OCI-LY1 (cell line): ENCODE measurements at regions not wholly inside any gene's neighbourhood (a gene's known extent, or its start where the extent isn't known, plus 50 kb on each side); places are given as distances from the start of the nearest gene placed in this dataset.

Experiments
- H2AFZ ChIP-seq: fragments of 200-600 bp; sonication (generic), shearing (Covaris generic); 2 replicates; pipeline ENCODE4 v1.6.0; 2014; ENCODE audit warnings: antibody characterized with exemption, mild to moderate bottlenecking, low read length
- H3F3A ChIP-seq: fragments of 200-600 bp; sonication (generic), shearing (Covaris generic); 2 replicates; pipeline ENCODE4 v1.6.0; 2014; ENCODE audit warnings: mild to moderate bottlenecking, antibody characterized with exemption, low read length, moderate library complexity; ENCODE audit not compliant: insufficient read depth
- H3K27ac ChIP-seq: fragments of 200-600 bp; sonication (generic); 2 replicates; pipeline ENCODE4 v1.5.1; 2014; ENCODE audit warnings: low read length, mixed run types, mild to moderate bottlenecking, low read depth; ENCODE audit not compliant: poor library complexity, severe bottlenecking
- H3K27me3 ChIP-seq: fragments of 200-600 bp; sonication (generic); 2 replicates; pipeline ENCODE4 v1.6.0; 2014; ENCODE audit warnings: antibody characterized with exemption, mild to moderate bottlenecking, low read length, moderate library complexity; ENCODE audit not compliant: insufficient read depth
- H3K36me3 ChIP-seq: fragments of 200-600 bp; sonication (generic); 2 replicates; pipeline ENCODE4 v1.6.1; 2014; ENCODE audit warnings: mild to moderate bottlenecking, antibody characterized with exemption, low read length, moderate library complexity, mixed read lengths; ENCODE audit not compliant: insufficient read depth
- H3K4me1 ChIP-seq: fragments of 200-600 bp; sonication (generic); 2 replicates; pipeline ENCODE4 v1.5.1; 2014; ENCODE audit warnings: mild to moderate bottlenecking, low read length, moderate library complexity; ENCODE audit not compliant: insufficient read depth, severe bottlenecking
- H3K4me2 ChIP-seq: fragments of 200-600 bp; sonication (generic), shearing (Covaris generic); 2 replicates; pipeline ENCODE4 v1.6.1; 2014; ENCODE audit warnings: low read length
- H3K4me3 ChIP-seq: fragments of 200-600 bp; sonication (generic); 2 replicates; pipeline ENCODE4 v1.5.1; 2014; ENCODE audit warnings: low read length, low read depth, mild to moderate bottlenecking, mixed read lengths; ENCODE audit not compliant: poor library complexity, severe bottlenecking
- H3K79me2 ChIP-seq: fragments of 200-600 bp; shearing (Covaris generic); 2 replicates; pipeline ENCODE4 v1.6.1; 2016; ENCODE audit warnings: mixed run types, low read length, mixed read lengths; ENCODE audit not compliant: insufficient read depth
- H3K9ac ChIP-seq: fragments of 200-600 bp; sonication (generic), shearing (Covaris generic); 2 replicates; pipeline ENCODE4 v1.6.1; 2014; ENCODE audit warnings: mild to moderate bottlenecking, low read length, mixed read lengths
- H3K9me2 ChIP-seq: fragments of 200-600 bp; sonication (generic), shearing (Covaris generic); 2 replicates; pipeline ENCODE4 v1.6.1; 2014; ENCODE audit warnings: low read depth, mild to moderate bottlenecking, low read length, mixed read lengths
- H3K9me3 ChIP-seq: fragments of 200-600 bp; shearing (Covaris generic); 2 replicates; pipeline ENCODE4 v1.6.1; 2014; ENCODE audit warnings: low read length, mixed read lengths
- H4K20me1 ChIP-seq: fragments of 200-600 bp; sonication (generic), shearing (Covaris generic); 2 replicates; pipeline ENCODE4 v1.6.0; 2016; ENCODE audit warnings: mild to moderate bottlenecking, low read length; ENCODE audit not compliant: insufficient read depth
- CTCF ChIP-seq: fragments of 200-600 bp; sonication (generic), shearing (Covaris generic); IDR thresholded peaks from 2 replicates; pipeline ENCODE4 v1.5.1; 2017; ENCODE audit warnings: mild to moderate bottlenecking, antibody characterized with exemption, low read length, moderate library complexity, mixed read lengths
- EZH2 ChIP-seq: fragments of 200-600 bp; sonication (generic), shearing (Covaris generic); IDR thresholded peaks from 2 replicates; pipeline ENCODE4 v1.8.0; 2017; ENCODE audit warnings: borderline replicate concordance, mixed run types, mild to moderate bottlenecking, antibody characterized with exemption, low read length, moderate library complexity, mixed read lengths

GRCh38 chr6:1094306-1094705 is 217.6 kb upstream of the FOXQ1 start:
- Histone ChIP-seq H3K9me2 (no peaks in the 10 kb centered on the region), H3K36me3 (no peaks in the 10 kb centered on the region), H3F3A (no peaks in the 10 kb centered on the region), H3K9ac (no peak overlapping the region), H3K9me3 (no peaks in the 10 kb centered on the region), H3K79me2 (no peaks in the 10 kb centered on the region), H3K4me3 (no peak overlapping the region), H4K20me1 (no peaks in the 10 kb centered on the region), H2AFZ (no peak overlapping the region), H3K27me3 (no peaks in the 10 kb centered on the region), H3K4me1 (no peaks in the 10 kb centered on the region), H3K4me2 (no peak overlapping the region), H3K27ac (no peak overlapping the region)
- no peak for TF ChIP-seq CTCF
- TF ChIP-seq EZH2 = no peak

GRCh38 chr6:1091900-1092299 is 220.0 kb upstream of the FOXQ1 start:
- H3K4me1 ChIP-seq = no peaks in the 10 kb centered on the region
- H4K20me1 ChIP-seq = no peaks in the 10 kb centered on the region
- TF ChIP-seq EZH2 (no peak), CTCF (no peak)
- H3K27ac ChIP-seq = no peak overlapping the region
- H3F3A ChIP-seq = no peaks in the 10 kb centered on the region
- no peaks in the 10 kb centered on the region for H3K9me3 ChIP-seq
- no peak overlapping the region for H2AFZ ChIP-seq
- no peak overlapping the region for H3K4me3 ChIP-seq
- H3K27me3 ChIP-seq = no peaks in the 10 kb centered on the region
- H3K4me2 ChIP-seq = no peak overlapping the region
- H3K9me2 ChIP-seq = no peaks in the 10 kb centered on the region
- H3K36me3 ChIP-seq = no peaks in the 10 kb centered on the region
- no peaks in the 10 kb centered on the region for H3K79me2 ChIP-seq
- no peak overlapping the region for H3K9ac ChIP-seq

- Histone ChIP-seq H3K36me3 (no peaks in the 10 kb centered on the region), H3F3A (no peaks in the 10 kb centered on the region), H3K4me3 (no peak overlapping the region), H3K27ac (no peak overlapping the region), H3K4me1 (no peaks in the 10 kb centered on the region), H3K79me2 (no peaks in the 10 kb centered on the region), H3K9me3 (no peaks in the 10 kb centered on the region), H3K9ac (no peak overlapping the region), H3K4me2 (no peak overlapping the region), H3K27me3 (no peaks in the 10 kb centered on the region), H3K9me2 (no peaks in the 10 kb centered on the region), H2AFZ (no peak overlapping the region), H4K20me1 (no peaks in the 10 kb centered on the region)
- TF ChIP-seq CTCF = no peak
- TF ChIP-seq EZH2 = no peak
Measured at GRCh38 chr6:1089859-1090258, 222.0 kb upstream of the FOXQ1 start.
